Subcutaneous abdominal adipose tissue (tissue), 5 donors: ENCODE measurements at regions not wholly inside any gene's neighbourhood (a gene's known extent, or its start where the extent isn't known, plus 50 kb on each side); places are given as distances from the start of the nearest gene placed in this dataset.
A peak's percentile ranks its signal among the peaks of the same experiment; 100 is the strongest.

ENCODE experiments used
- H3K27ac ChIP-seq: one replicate; pipeline ENCODE4 v1.7.0; 2013; ENCODE audit warnings: low read depth, mild to moderate bottlenecking, inconsistent platforms, low read length, moderate library complexity
- H3K27me3 ChIP-seq, 5 donors: one replicate each; pipeline ENCODE4 v1.7.0; 2013; ENCODE audit warnings: low read length in 5 of 5, inconsistent platforms in 1 of 5; ENCODE audit not compliant: control insufficient read depth in 5 of 5, insufficient read depth in 4 of 5
- H3K36me3 ChIP-seq, 5 donors: one replicate each; pipeline ENCODE4 v1.7.0; 2013; ENCODE audit warnings: low read length in 5 of 5; ENCODE audit not compliant: control insufficient read depth in 5 of 5, insufficient read depth in 5 of 5
- H3K4me1 ChIP-seq, 5 donors: one replicate each; pipeline ENCODE4 v1.7.0; 2013; ENCODE audit warnings: low read length in 5 of 5, mild to moderate bottlenecking in 3 of 5, moderate library complexity in 1 of 5; ENCODE audit not compliant: control insufficient read depth in 5 of 5, insufficient read depth in 5 of 5
- H3K4me3 ChIP-seq, 5 donors: one replicate each; pipeline ENCODE4 v1.7.0; 2013; ENCODE audit warnings: low read length in 5 of 5, low read depth in 1 of 5
- H3K9ac ChIP-seq, 5 donors: one replicate each; pipeline ENCODE4 v1.7.0; 2013; ENCODE audit warnings: low read length in 5 of 5, mild to moderate bottlenecking in 4 of 5, moderate library complexity in 3 of 5
- H3K9me3 ChIP-seq, 5 donors: one replicate each; pipeline ENCODE4 v1.7.0; 2013; ENCODE audit warnings: low read length in 5 of 5; ENCODE audit not compliant: control insufficient read depth in 5 of 5
- donor health status: healthy.
- donor health status: healthy.
- donor health status: healthy.
- donor health status: healthy.
- donor health status: healthy.

GRCh38 chr2:226680719-226681118, 118.9 kb downstream of the IRS1 start:
- peaks cover 0 to 3% (median 0%) of the 10 kb centered on the region in 5 donors for H3K4me1 ChIP-seq
- H3K9me3 ChIP-seq, result no peaks in the 10 kb centered on the region
- H3K9ac ChIP-seq, result no peak overlapping the region
- no peak overlapping the region for H3K27ac ChIP-seq
- no peak overlapping the region for H3K4me3 ChIP-seq
- no peaks in the 10 kb centered on the region for H3K36me3 ChIP-seq
- H3K27me3 ChIP-seq, result peaks cover 0 to 4% (median 0%) of the 10 kb centered on the region in 5 donors

GRCh38 chr2:226679389-226680065, 120.1 kb downstream of the IRS1 start:
- H3K27ac ChIP-seq, result no peak overlapping the region
- no peak overlapping the region for H3K9ac ChIP-seq
- H3K4me1 ChIP-seq, result peaks cover 0 to 3% (median 0%) of the 10 kb centered on the region in 5 donors
- peaks cover 0 to 2% (median 0%) of the 10 kb centered on the region in 5 donors for H3K27me3 ChIP-seq
- no peaks in the 10 kb centered on the region for H3K9me3 ChIP-seq
- H3K4me3 ChIP-seq, result no peak overlapping the region
- no peaks in the 10 kb centered on the region for H3K36me3 ChIP-seq

GRCh38 chr2:226678422-226678821, 121.2 kb downstream of the IRS1 start:
- no peak overlapping the region for H3K27ac ChIP-seq
- peaks cover 0 to 2% (median 0%) of the 10 kb centered on the region in 5 donors for H3K27me3 ChIP-seq
- H3K9me3 ChIP-seq, result no peaks in the 10 kb centered on the region
- peaks cover 0 to 4% (median 2%) of the 10 kb centered on the region in 5 donors for H3K4me1 ChIP-seq
- no peaks in the 10 kb centered on the region for H3K36me3 ChIP-seq
- no peak overlapping the region for H3K9ac ChIP-seq
- no peak overlapping the region for H3K4me3 ChIP-seq

- Histone ChIP-seq H3K27me3 (peaks cover 0 to 2% (median 0%) of the 10 kb centered on the region in 5 donors), H3K9ac (no peak overlapping the region), H3K4me1 (peaks cover 0 to 6% (median 4%) of the 10 kb centered on the region in 5 donors), H3K4me3 (no peak overlapping the region), H3K36me3 (no peaks in the 10 kb centered on the region), H3K27ac (no peak overlapping the region), H3K9me3 (no peaks in the 10 kb centered on the region)
These were observed 122.5 kb downstream of the IRS1 start for GRCh38 chr2:226677080-226677479.

- Histone ChIP-seq H3K9me3 (no peaks in the 10 kb centered on the region), H3K36me3 (no peaks in the 10 kb centered on the region), H3K27ac (no peak overlapping the region), H3K4me1 (peaks cover 0 to 8% (median 6%) of the 10 kb centered on the region in 5 donors), H3K4me3 (no peak overlapping the region), H3K9ac (no peak overlapping the region), H3K27me3 (peaks cover 0 to 2% (median 0%) of the 10 kb centered on the region in 5 donors)
These were observed 123.0 kb downstream of the IRS1 start for GRCh38 chr2:226676618-226677017.

GRCh38 chr2:226674123-226674522, 125.5 kb downstream of the IRS1 start:
- H3K4me1 ChIP-seq, result peaks cover 0 to 30% (median 19%) of the 10 kb centered on the region in 5 donors
- no peaks in the 10 kb centered on the region for H3K36me3 ChIP-seq
- H3K9me3 ChIP-seq, result no peaks in the 10 kb centered on the region
- H3K27me3 ChIP-seq, result peaks cover 0 to 2% (median 0%) of the 10 kb centered on the region in 5 donors
- H3K27ac ChIP-seq, result no peak overlapping the region
- H3K4me3 ChIP-seq, result no peak overlapping the region
- H3K9ac ChIP-seq, result no peak overlapping the region

- Histone ChIP-seq H3K27ac (no peak overlapping the region), H3K9me3 (no peaks in the 10 kb centered on the region), H3K36me3 (no peaks in the 10 kb centered on the region), H3K4me3 (no peak overlapping the region), H3K4me1 (peaks cover 3 to 35% (median 19%) of the 10 kb centered on the region in 5 donors), H3K27me3 (peaks cover 0 to 6% (median 0%) of the 10 kb centered on the region in 5 donors), H3K9ac (no peak overlapping the region)
These were observed 126.3 kb downstream of the IRS1 start for GRCh38 chr2:226673314-226673723.

GRCh38 chr2:226671141-226671676, 128.4 kb downstream of the IRS1 start:
- peak overlapping the region; percentile 59 for H3K27ac ChIP-seq

GRCh38 chr2:226669905-226670304, 129.7 kb downstream of the IRS1 start:
- Histone ChIP-seq H3K27ac (peak overlapping the region; percentile 59), H3K9ac (no peak overlapping the region), H3K4me1 (peaks cover 3 to 36% (median 19%) of the 10 kb centered on the region in 5 donors), H3K27me3 (peaks cover 0 to 6% (median 0%) of the 10 kb centered on the region in 5 donors), H3K9me3 (no peaks in the 10 kb centered on the region), H3K36me3 (no peaks in the 10 kb centered on the region), H3K4me3 (no peak overlapping the region)

More at GRCh38 chr2:226671141-226671676, 128.4 kb downstream of the IRS1 start:
- H3K9ac ChIP-seq, result no peak overlapping the region
- H3K27me3 ChIP-seq, result peaks cover 0 to 6% (median 0%) of the 10 kb centered on the region in 5 donors
- no peaks in the 10 kb centered on the region for H3K36me3 ChIP-seq
- H3K9me3 ChIP-seq, result no peaks in the 10 kb centered on the region
- peaks cover 3 to 36% (median 19%) of the 10 kb centered on the region in 5 donors for H3K4me1 ChIP-seq
- peak overlapping the region in 1 of 5 donors; percentile 19 for H3K4me3 ChIP-seq

GRCh38 chr2:226669249-226669648, 130.4 kb downstream of the IRS1 start:
- no peaks in the 10 kb centered on the region for H3K9me3 ChIP-seq
- no peak overlapping the region for H3K27ac ChIP-seq
- peaks cover 3 to 36% (median 19%) of the 10 kb centered on the region in 5 donors for H3K4me1 ChIP-seq
- H3K27me3 ChIP-seq, result peaks cover 0 to 6% (median 0%) of the 10 kb centered on the region in 5 donors
- no peak overlapping the region for H3K9ac ChIP-seq
- H3K4me3 ChIP-seq, result no peak overlapping the region
- no peaks in the 10 kb centered on the region for H3K36me3 ChIP-seq
